WTC11 (cell line): ENCODE measurements at regions not wholly inside any gene's neighbourhood (a gene's known extent, or its start where the extent isn't known, plus 50 kb on each side); places are given as distances from the start of the nearest gene placed in this dataset.

ENCODE experiments used
- ATAC-seq: fragments of 200-7000 bp; cut with Tn5 transposase; 2 replicates; pipeline ENCODE4 v1.10.0; 2021; ENCODE audit warnings: mild to moderate bottlenecking, moderate library complexity
- CTCF ChIA-PET: fragments of 300-600 bp; sonication (Branson Sonifier 250); formaldehyde crosslinking; loops from one replicate; lab custom pipeline; 2021; ENCODE audit warnings: antibody characterized with exemption; lab: Charles Lee
- POLR2A ChIA-PET: fragments of 350-600 bp; sonication (Branson Sonifier 250); formaldehyde crosslinking; loops from one replicate; lab custom pipeline; 2021; ENCODE audit warnings: antibody characterized with exemption; lab: Charles Lee
- DNase-seq: peaks from one replicate; pipeline ENCODE4 v3.0.0; 2021; ENCODE audit warnings: low spot score
- H3K27ac Mint-ChIP-seq: 2 replicates; pipeline ENCODE4 v1.8.0; 2021; ENCODE audit warnings: mixed read lengths
- H3K27me3 Mint-ChIP-seq: 2 replicates; pipeline ENCODE4 v1.8.0; 2021; ENCODE audit warnings: low read depth, mild to moderate bottlenecking, moderate library complexity, mixed read lengths
- H3K36me3 Mint-ChIP-seq: 2 replicates; pipeline ENCODE4 v1.8.0; 2021; ENCODE audit warnings: mixed read lengths
- H3K4me1 Mint-ChIP-seq: 2 replicates; pipeline ENCODE4 v1.8.0; 2022; ENCODE audit warnings: mixed read lengths
- H3K4me3 Mint-ChIP-seq: 2 replicates; pipeline ENCODE4 v1.8.0; 2021; ENCODE audit warnings: mild to moderate bottlenecking, moderate library complexity, mixed read lengths
- H3K9me3 Mint-ChIP-seq: 2 replicates; pipeline ENCODE4 v1.8.0; 2021; ENCODE audit warnings: mixed read lengths
- AFF4 ChIP-seq: sonication (generic); formaldehyde crosslinking; IDR thresholded peaks from 2 replicates; pipeline ENCODE4 v1.8.1; 2023; ENCODE audit warnings: mild to moderate bottlenecking, missing genetic modification reagents, borderline replicate concordance
- ATF1 ChIP-seq: sonication (generic); formaldehyde crosslinking; IDR thresholded peaks from 2 replicates; pipeline ENCODE4 v1.8.1; 2023; ENCODE audit warnings: mild to moderate bottlenecking, moderate library complexity, missing genetic modification reagents
- CREB1 ChIP-seq: sonication (generic); formaldehyde crosslinking; IDR thresholded peaks from 2 replicates; pipeline ENCODE4 v1.8.0; 2023; ENCODE audit warnings: mild to moderate bottlenecking, missing genetic modification reagents
- FOXJ3 ChIP-seq: sonication (generic); formaldehyde crosslinking; IDR thresholded peaks from 2 replicates; pipeline ENCODE4 v1.9.0; 2021; ENCODE audit warnings: missing genetic modification reagents, mild to moderate bottlenecking, borderline replicate concordance
- FOXP1 ChIP-seq: sonication (generic); formaldehyde crosslinking; IDR thresholded peaks from 2 replicates; pipeline ENCODE4 v1.8.0; 2022; ENCODE audit warnings: missing genetic modification reagents, mild to moderate bottlenecking, moderate library complexity, borderline replicate concordance
- GABPB1 ChIP-seq: sonication (generic); formaldehyde crosslinking; IDR thresholded peaks from 2 replicates; pipeline ENCODE4 v1.8.1; 2023; ENCODE audit warnings: mild to moderate bottlenecking, missing genetic modification reagents
- GTF2I ChIP-seq: fragments of 250-450 bp; sonication (Bioruptor Pico); conservative IDR thresholded peaks from 2 replicates; pipeline ENCODE4 v1.4.0; 2021; ENCODE audit warnings: mild to moderate bottlenecking
- IRF2 ChIP-seq: sonication (generic); formaldehyde crosslinking; IDR thresholded peaks from 2 replicates; pipeline ENCODE4 v1.8.0; 2022; ENCODE audit warnings: low read depth, missing genetic modification reagents, borderline replicate concordance
- JUN ChIP-seq: sonication (generic); formaldehyde crosslinking; IDR thresholded peaks from 2 replicates; pipeline ENCODE4 v1.8.0; 2023; ENCODE audit warnings: mild to moderate bottlenecking, missing genetic modification reagents
- MAX ChIP-seq: sonication (generic); formaldehyde crosslinking; IDR thresholded peaks from 2 replicates; pipeline ENCODE4 v1.8.0; 2022; ENCODE audit warnings: mild to moderate bottlenecking, missing genetic modification reagents
- MLX ChIP-seq: sonication (generic); formaldehyde crosslinking; IDR thresholded peaks from 2 replicates; pipeline ENCODE4 v1.8.1; 2023; ENCODE audit warnings: mild to moderate bottlenecking, missing genetic modification reagents, moderate library complexity
- MXD4 ChIP-seq: fragments of 250-450 bp; sonication (Bioruptor Pico); IDR thresholded peaks from 2 replicates; pipeline ENCODE4 v1.8.0; 2021; ENCODE audit warnings: mild to moderate bottlenecking, moderate library complexity, borderline replicate concordance
- NFATC4 ChIP-seq: fragments of 250-450 bp; sonication (Bioruptor Pico); IDR thresholded peaks from 2 replicates; pipeline ENCODE4 v1.9.0; 2021; ENCODE audit warnings: mild to moderate bottlenecking
- NR1H2 ChIP-seq: sonication (generic); formaldehyde crosslinking; IDR thresholded peaks from 2 replicates; pipeline ENCODE4 v1.9.0; 2021; ENCODE audit warnings: mild to moderate bottlenecking, moderate library complexity, missing genetic modification reagents
- NR2C2 ChIP-seq: sonication (generic); formaldehyde crosslinking; IDR thresholded peaks from 2 replicates; pipeline ENCODE4 v1.8.0; 2022; ENCODE audit warnings: mild to moderate bottlenecking, missing genetic modification reagents
- NR3C1 ChIP-seq: sonication (generic); formaldehyde crosslinking; conservative IDR thresholded peaks from 2 replicates; pipeline ENCODE4 v1.8.1; 2023; ENCODE audit warnings: low read depth, mild to moderate bottlenecking, missing genetic modification reagents
- SMAD4 ChIP-seq: sonication (generic); formaldehyde crosslinking; IDR thresholded peaks from 2 replicates; pipeline ENCODE4 v1.8.0; 2022; ENCODE audit warnings: mild to moderate bottlenecking, missing genetic modification reagents
- STAT6 ChIP-seq: sonication (generic); formaldehyde crosslinking; conservative IDR thresholded peaks from 2 replicates; pipeline ENCODE4 v1.8.1; 2023; ENCODE audit warnings: mild to moderate bottlenecking, low read depth, missing genetic modification reagents, moderate library complexity
- TCF7 ChIP-seq: sonication (generic); formaldehyde crosslinking; IDR thresholded peaks from 2 replicates; pipeline ENCODE4 v1.8.0; 2022; ENCODE audit warnings: mild to moderate bottlenecking, low read depth, missing genetic modification reagents, moderate library complexity
- ZNF138 ChIP-seq: sonication (generic); formaldehyde crosslinking; conservative IDR thresholded peaks from 2 replicates; pipeline ENCODE4 v1.8.1; 2022; ENCODE audit warnings: mild to moderate bottlenecking, moderate library complexity, missing genetic modification reagents
- ZNF281 ChIP-seq: sonication (generic); formaldehyde crosslinking; IDR thresholded peaks from 2 replicates; pipeline ENCODE4 v1.8.0; 2023; ENCODE audit warnings: mild to moderate bottlenecking, missing genetic modification reagents
- ZNF396 ChIP-seq: fragments of 250-450 bp; sonication (Bioruptor Pico); IDR thresholded peaks from 2 replicates; pipeline ENCODE4 v1.8.0; 2021; ENCODE audit warnings: mild to moderate bottlenecking, moderate library complexity, borderline replicate concordance
- ZNF423 ChIP-seq: fragments of 250-450 bp; sonication (Bioruptor Pico); IDR thresholded peaks from 2 replicates; pipeline ENCODE4 v2.1.2; 2022; ENCODE audit warnings: mild to moderate bottlenecking, moderate library complexity
- ZSCAN18 ChIP-seq: fragments of 250-450 bp; sonication (Bioruptor Pico); IDR thresholded peaks from 2 replicates; pipeline ENCODE4 v2.1.2; 2022; ENCODE audit warnings: mild to moderate bottlenecking, moderate library complexity

- Mint-ChIP-seq H3K27ac (no peak overlapping the region), H3K4me3 (no peak overlapping the region), H3K4me1 (no peaks in the 10 kb centered on the region), H3K27me3 (peaks cover 32% of the 10 kb centered on the region), H3K9me3 (peaks cover 48% of the 10 kb centered on the region), H3K36me3 (peaks cover 45% of the 10 kb centered on the region)
- no peak for TF ChIP-seq ZNF396 (CRISPR knock-in tag)
- TF ChIP-seq MAX (CRISPR knock-in tag): no peak
- TF ChIP-seq CREB1 (CRISPR knock-in tag): no peak
- TF ChIP-seq FOXP1 (CRISPR knock-in tag): no peak
- no peak for TF ChIP-seq ZNF423 (CRISPR knock-in tag)
- TF ChIP-seq SMAD4 (CRISPR knock-in tag): no peak
- TF ChIP-seq ZNF281 (CRISPR knock-in tag): no peak
- TF ChIP-seq NR1H2 (CRISPR knock-in tag): no peak
- TF ChIP-seq ATF1 (CRISPR knock-in tag): no peak
- no peak for TF ChIP-seq IRF2 (CRISPR knock-in tag)
- TF ChIP-seq NR3C1 (CRISPR knock-in tag): no peak
- no peak for TF ChIP-seq FOXJ3 (CRISPR knock-in tag)
- no peak for TF ChIP-seq MXD4 (CRISPR knock-in tag)
- TF ChIP-seq JUN (CRISPR knock-in tag): no peak
- TF ChIP-seq GABPB1 (CRISPR knock-in tag): no peak
- TF ChIP-seq NR2C2 (CRISPR knock-in tag): no peak
- TF ChIP-seq MLX (CRISPR knock-in tag): no peak
- no peak for TF ChIP-seq ZSCAN18 (CRISPR knock-in tag)
- CTCF ChIA-PET: no interaction called here
- POLR2A ChIA-PET: no interaction called here
- no peak for DNase-seq
- no peak for ATAC-seq
Observed at GRCh38 chr20:29687438-29687837, 1570.0 kb upstream of the DEFB115 start.

GRCh38 chr20:29689411-29690225, 1567.8 kb upstream of the DEFB115 start:
- peaks cover 50% of the 10 kb centered on the region for H3K9me3 Mint-ChIP-seq
- ATAC-seq: no peak
- CTCF ChIA-PET: no interaction called here
- TF ChIP-seq ZNF138: no peak
- no peak for TF ChIP-seq AFF4 (CRISPR knock-in tag)
- TF ChIP-seq GTF2I (CRISPR knock-in tag): no peak
- no peak for TF ChIP-seq NR2C2 (CRISPR knock-in tag)
- no peak for TF ChIP-seq STAT6
- TF ChIP-seq NFATC4: no peak
- no peak for TF ChIP-seq GABPB1 (CRISPR knock-in tag)
- no peak for TF ChIP-seq TCF7

More at GRCh38 chr20:29689411-29690225, 1567.8 kb upstream of the DEFB115 start:
- Mint-ChIP-seq H3K4me3 (no peak overlapping the region), H3K27me3 (peaks cover 37% of the 10 kb centered on the region), H3K36me3 (peaks cover 55% of the 10 kb centered on the region), H3K4me1 (no peaks in the 10 kb centered on the region), H3K27ac (no peak overlapping the region)
- POLR2A ChIA-PET: no interaction called here
- DNase-seq: no peak
